22Rv1 (cell line): ENCODE measurements at regions not wholly inside any gene's neighbourhood (a gene's known extent, or its start where the extent isn't known, plus 50 kb on each side); places are given as distances from the start of the nearest gene placed in this dataset.
"Not testable (repeated sequence)": the region's sequence is repeated elsewhere in the genome, so short reads cannot be mapped to it uniquely, and the experiment has no call there.

Source experiments
- H3K27ac ChIP-seq: fragments of 450-650 bp; 2 replicates; pipeline ENCODE4 v1.5.1; 2017
- CTCF ChIP-seq: fragments of 450-650 bp; IDR thresholded peaks from 2 replicates; pipeline ENCODE4 v1.5.1; 2017; ENCODE audit warnings: mild to moderate bottlenecking
- ZFX ChIP-seq: fragments of 450-650 bp; IDR thresholded peaks from 2 replicates; pipeline ENCODE4 v1.6.1; 2017; ENCODE audit warnings: antibody characterized with exemption, borderline replicate concordance

DNA sequence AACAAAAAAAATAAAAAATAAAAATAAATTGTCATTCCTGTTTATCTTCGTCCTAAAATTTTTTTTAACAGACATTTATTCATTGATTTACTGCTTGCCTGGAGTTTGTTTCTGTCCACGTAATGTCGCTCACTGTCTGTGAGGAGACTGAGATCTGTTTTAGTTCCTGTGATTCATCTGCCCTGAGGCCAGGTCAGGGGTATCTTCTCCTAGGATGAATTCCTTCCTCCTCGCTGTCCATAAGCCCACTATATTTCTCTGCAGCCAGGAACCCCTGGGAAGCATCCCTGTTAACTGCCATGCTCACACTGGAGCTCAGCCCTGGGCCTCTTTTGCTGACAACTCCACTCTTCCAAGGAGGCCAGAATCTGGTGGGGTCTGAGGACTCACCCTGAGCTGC lies 682.0 kb downstream of the MTRR start:
- H3K27ac ChIP-seq = no peak overlapping the region
- TF ChIP-seq ZFX (no peak), CTCF (no peak)

DNA sequence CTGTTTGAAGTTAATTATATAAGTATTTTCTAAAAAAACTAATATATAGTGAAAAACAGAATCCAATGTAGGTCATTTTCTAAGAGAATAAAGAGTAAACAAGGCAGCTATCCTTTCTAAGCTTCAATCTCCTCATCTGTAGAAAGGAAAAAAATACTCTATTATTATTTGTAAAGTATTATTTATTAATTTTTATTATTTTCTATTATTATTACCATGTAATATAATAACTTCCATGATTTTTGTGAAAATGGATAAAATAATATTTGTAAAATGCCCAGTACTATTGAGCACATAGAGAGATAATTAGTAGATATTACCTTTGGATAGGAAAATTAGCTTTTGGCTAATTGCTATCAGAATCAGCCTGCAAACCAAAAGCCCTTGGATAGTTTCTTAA lies 684.4 kb downstream of the MTRR start:
- no peak for TF ChIP-seq CTCF
- no peak for TF ChIP-seq ZFX
- H3K27ac ChIP-seq = no peak overlapping the region

DNA sequence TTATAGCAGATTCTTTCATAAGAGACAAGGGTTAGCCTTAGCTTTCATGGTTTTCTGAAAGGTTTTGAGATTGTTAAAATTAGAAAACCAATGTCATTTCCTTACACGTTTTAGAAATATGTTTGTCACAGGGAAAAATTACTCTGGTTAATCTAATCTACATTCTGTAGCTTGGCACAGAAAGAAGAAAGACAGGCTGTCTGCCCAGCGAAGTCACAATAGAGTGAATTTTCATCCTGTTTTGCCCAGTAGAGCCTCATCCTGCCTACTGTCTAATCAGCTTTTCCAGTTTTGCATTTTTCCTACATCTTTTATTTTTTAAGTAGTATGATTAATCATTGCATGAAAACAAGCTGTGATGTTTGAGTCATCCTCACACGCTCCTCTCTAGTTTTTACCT lies 688.8 kb downstream of the MTRR start:
- TF ChIP-seq CTCF = no peak
- no peak for TF ChIP-seq ZFX
- no peak overlapping the region for H3K27ac ChIP-seq

DNA sequence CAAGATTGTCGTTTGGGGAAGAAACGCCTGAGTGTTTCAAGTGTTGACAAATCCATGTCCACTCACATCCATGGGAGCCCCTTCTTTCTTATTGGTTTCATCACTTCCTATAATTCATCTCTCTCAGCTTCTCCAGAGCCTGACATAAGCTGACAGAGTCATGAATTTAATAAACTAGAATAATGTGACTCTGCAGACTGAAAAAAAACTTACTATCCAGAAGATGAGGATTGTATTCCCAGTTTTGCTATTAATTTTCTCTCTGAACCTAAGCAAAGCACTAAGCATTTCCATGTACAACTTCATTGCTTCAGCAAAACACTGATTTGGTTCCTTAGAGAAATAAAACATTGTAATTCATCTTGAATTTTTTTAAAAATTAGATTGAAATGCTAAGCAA lies 691.8 kb downstream of the MTRR start:
- no peak for TF ChIP-seq ZFX
- no peak for TF ChIP-seq CTCF
- no peak overlapping the region for H3K27ac ChIP-seq

DNA sequence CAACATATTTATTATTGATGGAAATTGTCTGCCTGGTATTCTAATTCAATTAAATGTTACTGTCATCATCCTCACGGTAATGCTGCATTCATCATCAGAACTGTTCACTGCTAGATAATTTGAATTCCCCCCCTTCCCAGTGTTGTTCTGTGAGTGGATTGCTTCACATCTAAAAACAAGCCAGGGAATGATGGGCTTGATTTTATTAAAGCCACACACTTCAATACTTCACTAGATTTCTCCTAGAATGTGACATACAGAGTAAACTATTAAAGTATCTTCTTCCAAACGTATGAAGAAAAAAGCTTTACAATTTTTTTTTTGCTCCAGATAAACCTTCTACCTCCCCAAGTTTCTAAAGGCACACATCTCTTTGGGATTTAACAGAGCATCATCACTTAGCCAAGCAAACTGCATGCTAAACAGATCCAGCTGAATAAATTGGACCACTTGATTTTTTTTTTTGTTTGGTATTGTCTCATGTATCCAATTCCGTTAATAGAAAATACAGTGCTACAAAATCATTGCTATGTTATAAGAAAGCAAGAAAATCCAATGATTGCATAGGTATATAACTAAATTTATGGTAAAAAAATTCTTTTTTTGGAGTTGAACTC lies 692.4 kb downstream of the MTRR start:
- no peak overlapping the region for H3K27ac ChIP-seq
- no peak for TF ChIP-seq ZFX
- TF ChIP-seq CTCF = no peak

DNA sequence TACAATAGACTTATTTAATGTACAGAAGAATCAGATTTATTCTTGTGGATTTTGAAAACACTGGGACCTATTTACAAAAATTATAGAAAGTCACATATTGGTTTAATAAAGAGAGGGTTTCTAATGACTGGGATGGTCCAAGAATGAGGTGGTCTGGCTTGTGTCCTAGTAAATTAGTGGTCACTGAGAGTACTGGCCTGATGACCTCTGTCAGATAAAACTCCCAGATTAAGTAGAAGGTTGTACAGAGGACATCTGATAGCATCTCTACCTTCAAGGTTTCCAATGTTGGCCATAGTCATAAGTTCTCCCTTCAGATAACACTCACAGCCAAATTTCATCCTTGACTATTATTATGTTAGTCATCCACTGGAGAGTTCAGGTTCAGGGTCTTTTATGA lies 692.9 kb downstream of the MTRR start:
- H3K27ac ChIP-seq = no peak overlapping the region
- TF ChIP-seq ZFX = no peak
- TF ChIP-seq CTCF = no peak

DNA sequence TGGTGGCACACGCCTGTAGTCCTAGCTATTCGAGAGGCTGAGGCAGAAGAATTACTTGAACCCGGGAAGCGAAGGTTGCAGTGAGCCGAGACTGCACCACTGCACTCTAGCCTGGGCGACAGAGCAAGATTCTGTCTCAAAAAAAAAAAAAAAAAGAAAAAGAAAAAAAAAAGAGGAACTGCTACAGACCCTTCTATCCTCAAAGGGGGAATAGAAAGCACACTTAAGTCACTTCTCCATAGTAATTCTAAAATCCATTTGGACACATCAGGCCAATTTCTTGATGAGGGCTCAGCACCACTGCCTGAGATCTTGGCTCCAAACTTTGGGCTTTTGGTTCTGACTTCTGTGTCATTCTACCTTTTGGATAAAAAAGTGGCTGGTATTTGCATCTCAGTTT lies 694.6 kb downstream of the MTRR start:
- not testable (repeated sequence) for H3K27ac ChIP-seq

GRCh38 chr5:8568858-8569257 lies 699.9 kb downstream of the MTRR start:
- TF ChIP-seq ZFX (no peak), CTCF (no peak)
- no peak overlapping the region for H3K27ac ChIP-seq
